Activated naive CD8-positive, alpha-beta T cell (primary cell): ENCODE measurements at regions not wholly inside any gene's neighbourhood (a gene's known extent, or its start where the extent isn't known, plus 50 kb on each side); places are given as distances from the start of the nearest gene placed in this dataset.

Source experiments
- H3K27ac Mint-ChIP-seq: one replicate; pipeline ENCODE4 v1.8.0; 2021; ENCODE audit warnings: mixed read lengths
- H3K27me3 Mint-ChIP-seq: one replicate; pipeline ENCODE4 v1.8.0; 2021; ENCODE audit warnings: mixed read lengths
- H3K36me3 Mint-ChIP-seq: one replicate; pipeline ENCODE4 v1.8.0; 2021; ENCODE audit warnings: mixed read lengths
- H3K4me1 Mint-ChIP-seq: one replicate; pipeline ENCODE4 v1.8.0; 2021; ENCODE audit warnings: low read depth, mixed read lengths
- H3K4me3 Mint-ChIP-seq: one replicate; pipeline ENCODE4 v1.8.0; 2021; ENCODE audit warnings: mild to moderate bottlenecking, mixed read lengths
- H3K9me3 Mint-ChIP-seq: one replicate; pipeline ENCODE4 v1.8.0; 2021; ENCODE audit warnings: low read depth, mixed read lengths

DNA sequence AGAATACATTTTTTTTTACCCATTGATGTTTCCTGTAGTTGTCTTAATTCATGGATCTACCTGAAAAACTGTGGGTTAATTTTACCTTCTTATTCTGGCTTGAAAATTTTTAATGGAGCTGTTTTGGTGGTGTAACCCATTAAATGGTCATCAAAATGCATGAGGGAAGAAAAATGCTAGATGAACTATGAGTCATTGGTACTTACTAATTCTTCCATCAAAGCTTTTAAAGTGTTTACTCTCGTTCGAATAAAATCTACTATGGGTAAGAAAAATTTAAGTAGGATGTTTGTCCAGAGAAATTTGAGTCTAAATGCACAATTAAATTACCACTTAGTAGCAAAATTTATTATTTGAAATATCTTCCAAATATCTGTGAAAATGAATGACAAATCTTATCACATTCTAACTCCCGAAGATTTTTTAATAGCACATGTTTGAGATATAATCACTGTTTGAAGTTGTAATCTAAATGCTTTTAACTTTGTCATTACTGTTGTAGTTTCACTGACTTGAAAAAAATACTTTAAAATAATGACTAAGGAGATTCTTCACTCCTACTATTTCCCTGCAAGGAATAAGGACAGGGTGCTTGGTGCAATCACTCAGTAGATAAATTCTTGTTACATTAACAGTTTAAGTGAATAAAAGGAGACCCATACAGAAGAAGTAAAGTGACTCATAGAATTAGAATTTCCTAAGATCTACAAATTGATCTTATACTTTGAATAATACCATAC, 437.7 kb downstream of the IRS2 start:
- no peak overlapping the region for H3K4me3 Mint-ChIP-seq
- H3K9me3 Mint-ChIP-seq: no peaks in the 10 kb centered on the region
- H3K27ac Mint-ChIP-seq: no peak overlapping the region
- H3K36me3 Mint-ChIP-seq: no peaks in the 10 kb centered on the region
- peaks cover 13% of the 10 kb centered on the region for H3K27me3 Mint-ChIP-seq
- H3K4me1 Mint-ChIP-seq: no peaks in the 10 kb centered on the region

DNA sequence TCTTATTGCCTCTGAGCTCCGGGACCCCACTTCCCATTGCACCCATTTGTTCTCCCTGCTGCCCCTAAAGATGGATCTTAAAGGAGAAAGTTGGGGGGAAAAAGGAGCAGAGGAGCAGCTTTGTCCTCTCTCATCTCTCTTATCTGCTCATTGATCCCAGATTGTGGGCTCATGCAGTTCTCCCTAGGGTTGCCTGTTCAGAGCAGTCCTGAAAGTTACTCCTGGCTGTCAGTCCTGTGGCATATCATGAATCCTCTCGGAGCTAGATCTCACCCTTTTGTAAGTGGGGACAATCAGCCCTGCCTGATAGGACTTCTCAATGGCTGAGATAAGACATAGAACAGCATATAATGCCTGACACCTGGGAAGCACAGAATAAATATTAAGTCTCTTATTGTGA, 440.3 kb downstream of the IRS2 start:
- peaks cover 11% of the 10 kb centered on the region for H3K27me3 Mint-ChIP-seq
- no peaks in the 10 kb centered on the region for H3K36me3 Mint-ChIP-seq
- no peak overlapping the region for H3K27ac Mint-ChIP-seq
- no peak overlapping the region for H3K4me3 Mint-ChIP-seq
- H3K4me1 Mint-ChIP-seq: no peaks in the 10 kb centered on the region
- H3K9me3 Mint-ChIP-seq: no peaks in the 10 kb centered on the region

- no peaks in the 10 kb centered on the region for H3K4me1 Mint-ChIP-seq
These were observed 440.9 kb downstream of the IRS2 start for GRCh38 chr13:109345433-109345941.

DNA sequence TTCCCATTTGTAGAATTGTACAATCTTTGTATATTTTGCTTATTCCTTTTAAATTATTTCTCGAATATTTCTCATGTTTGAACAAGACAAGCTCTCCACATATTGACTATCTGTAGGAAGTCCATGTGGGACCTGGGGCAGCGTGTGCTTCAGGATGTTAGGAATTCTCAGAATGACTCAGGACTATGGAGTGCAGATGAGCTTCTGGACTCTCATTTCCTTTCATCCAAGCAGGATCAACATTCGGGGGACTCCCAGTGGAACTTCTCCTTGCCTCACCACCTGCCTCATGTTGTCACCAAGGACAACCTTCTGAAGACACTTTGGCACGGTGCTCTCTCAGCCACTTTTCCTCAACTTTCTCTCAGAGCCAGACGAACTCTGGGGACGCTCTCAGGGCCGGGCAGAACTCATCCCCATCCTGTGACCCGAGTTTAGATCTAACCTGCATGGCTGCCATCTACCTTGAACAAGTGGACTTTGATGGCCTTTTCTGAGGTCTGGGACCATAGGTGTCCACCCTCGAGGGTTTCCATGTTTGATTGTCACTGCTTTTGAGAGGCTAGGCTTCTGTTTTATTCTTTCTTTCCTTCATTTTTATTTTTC, 441.7 kb downstream of the IRS2 start:
- H3K9me3 Mint-ChIP-seq: no peaks in the 10 kb centered on the region
- no peaks in the 10 kb centered on the region for H3K36me3 Mint-ChIP-seq

More at GRCh38 chr13:109345433-109345941, 440.9 kb downstream of the IRS2 start:
- Mint-ChIP-seq H3K36me3 (no peaks in the 10 kb centered on the region), H3K27ac (no peak overlapping the region), H3K4me3 (no peak overlapping the region), H3K27me3 (peaks cover 11% of the 10 kb centered on the region), H3K9me3 (no peaks in the 10 kb centered on the region)

GRCh38 chr13:109336730-109337129, 449.7 kb downstream of the IRS2 start:
- peaks cover 6% of the 10 kb centered on the region for H3K27me3 Mint-ChIP-seq
- no peaks in the 10 kb centered on the region for H3K9me3 Mint-ChIP-seq
- H3K36me3 Mint-ChIP-seq: no peaks in the 10 kb centered on the region
- H3K4me1 Mint-ChIP-seq: no peaks in the 10 kb centered on the region
- H3K27ac Mint-ChIP-seq: no peak overlapping the region
- H3K4me3 Mint-ChIP-seq: no peak overlapping the region

More for the DNA sequence above, 441.7 kb downstream of the IRS2 start:
- H3K4me1 Mint-ChIP-seq: no peaks in the 10 kb centered on the region
- H3K4me3 Mint-ChIP-seq: no peak overlapping the region
- peaks cover 10% of the 10 kb centered on the region for H3K27me3 Mint-ChIP-seq
- no peak overlapping the region for H3K27ac Mint-ChIP-seq

DNA sequence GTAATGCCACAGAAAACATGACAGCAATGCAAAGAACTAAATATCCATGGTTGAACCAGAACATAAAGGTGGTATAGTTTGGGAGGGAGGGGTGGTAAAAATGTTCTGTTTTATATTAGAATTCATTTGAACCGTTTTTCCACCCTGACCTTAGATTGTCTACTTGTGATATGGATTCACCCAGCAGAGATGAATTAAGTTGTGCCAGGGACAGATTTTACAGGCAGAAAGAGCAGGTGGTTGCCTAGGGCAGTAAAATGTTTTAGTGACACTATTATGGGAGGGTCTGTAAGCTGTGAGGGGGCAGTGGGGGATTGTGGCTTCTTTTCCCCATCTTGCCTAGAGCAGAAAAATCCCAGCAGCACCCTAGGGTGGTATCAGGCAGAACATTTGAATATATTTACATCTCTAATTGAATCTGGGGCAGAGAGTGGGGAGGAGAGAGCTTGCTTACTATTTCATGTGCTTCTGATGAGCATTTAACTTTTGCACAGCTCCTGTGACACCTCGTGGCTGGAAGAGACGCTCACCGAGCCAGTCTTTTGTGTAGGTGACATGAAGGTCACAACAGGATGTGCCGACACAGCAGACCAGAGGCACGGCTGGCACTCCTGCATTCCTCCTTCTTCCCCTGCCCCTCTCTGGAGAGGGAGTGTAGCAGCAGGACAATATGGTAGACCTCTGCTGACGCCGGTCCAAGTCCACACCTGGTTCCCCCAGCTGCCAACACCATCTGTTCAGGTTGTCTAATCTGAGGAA, 452.3 kb downstream of the IRS2 start:
- peaks cover 6% of the 10 kb centered on the region for H3K27me3 Mint-ChIP-seq
- no peaks in the 10 kb centered on the region for H3K9me3 Mint-ChIP-seq
- H3K4me1 Mint-ChIP-seq: no peaks in the 10 kb centered on the region

DNA sequence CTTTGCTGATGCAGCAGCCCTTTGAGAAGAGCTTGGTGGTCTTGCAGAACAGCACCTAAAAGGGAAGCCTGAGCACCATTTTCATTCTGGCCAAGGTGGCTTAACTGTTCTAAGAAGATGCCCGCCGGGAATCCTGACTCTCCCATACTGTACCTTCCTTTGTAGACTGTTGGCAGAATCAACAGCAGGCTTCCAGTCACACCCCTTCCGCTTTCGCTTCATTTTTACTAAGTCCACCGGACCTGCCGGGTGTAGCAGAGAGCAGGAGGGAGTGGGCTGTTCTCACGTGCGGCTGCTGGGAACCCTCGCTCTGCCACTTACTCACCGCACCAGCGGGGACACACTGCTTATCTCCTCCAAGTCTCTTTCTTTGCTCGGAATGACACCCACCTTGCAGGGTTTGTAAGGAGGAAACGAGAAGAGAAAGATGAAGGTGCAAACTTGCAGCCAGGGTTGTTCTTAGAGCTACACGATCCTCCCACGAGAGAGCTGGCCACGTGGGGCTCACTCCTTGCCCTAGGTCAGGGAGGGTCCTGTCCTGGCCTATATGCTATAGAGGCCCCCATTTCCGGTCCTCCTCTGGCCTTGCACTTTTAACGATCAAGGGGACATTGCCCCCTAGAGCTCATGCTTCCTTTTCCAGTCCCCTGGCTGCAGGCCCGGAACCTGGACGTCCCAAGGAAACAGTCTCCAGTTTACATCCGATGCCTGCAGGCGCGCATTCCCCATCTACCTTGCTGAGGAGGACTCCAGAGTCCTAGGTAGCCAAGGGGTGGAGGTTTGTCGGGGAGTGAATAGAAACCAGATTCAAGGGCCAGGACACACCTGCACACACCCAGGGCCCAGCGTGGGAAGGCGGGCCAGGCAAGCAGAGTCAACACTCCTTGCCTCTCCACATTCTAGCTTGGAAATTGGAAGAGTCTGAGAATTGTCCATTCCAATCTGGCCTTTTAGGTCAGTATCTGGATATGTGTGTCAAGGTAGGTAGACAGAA, 453.6 kb downstream of the IRS2 start:
- H3K4me3 Mint-ChIP-seq: no peak overlapping the region
- H3K36me3 Mint-ChIP-seq: no peaks in the 10 kb centered on the region
- H3K4me1 Mint-ChIP-seq: no peaks in the 10 kb centered on the region
- H3K27ac Mint-ChIP-seq: no peak overlapping the region
- no peaks in the 10 kb centered on the region for H3K9me3 Mint-ChIP-seq
- H3K27me3 Mint-ChIP-seq: peaks cover 6% of the 10 kb centered on the region

More for the DNA sequence above, 452.3 kb downstream of the IRS2 start:
- H3K36me3 Mint-ChIP-seq: no peaks in the 10 kb centered on the region
- no peak overlapping the region for H3K27ac Mint-ChIP-seq
- H3K4me3 Mint-ChIP-seq: no peak overlapping the region

DNA sequence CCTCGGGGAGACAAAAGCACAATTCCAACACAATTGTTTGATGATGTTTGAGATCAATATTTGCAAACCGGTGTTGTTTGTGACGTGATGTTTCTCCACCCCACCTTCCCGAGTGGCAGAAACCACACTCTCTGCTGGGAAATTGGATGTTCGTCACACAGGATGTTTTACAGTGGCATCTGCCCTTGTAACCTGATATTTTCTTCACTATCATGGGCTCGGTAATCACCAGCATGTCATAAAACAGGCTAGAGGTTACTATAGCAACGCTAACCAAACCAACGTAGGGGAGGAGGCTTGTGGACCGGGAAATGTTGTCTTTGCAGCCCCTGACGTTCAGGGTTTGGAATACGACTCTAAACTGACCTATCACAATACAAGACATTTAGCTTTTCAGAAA, 454.5 kb downstream of the IRS2 start:
- Mint-ChIP-seq H3K36me3 (no peaks in the 10 kb centered on the region), H3K4me1 (no peaks in the 10 kb centered on the region), H3K27ac (no peak overlapping the region), H3K4me3 (no peak overlapping the region), H3K9me3 (no peaks in the 10 kb centered on the region), H3K27me3 (peaks cover 6% of the 10 kb centered on the region)

GRCh38 chr13:109331011-109331433, 455.4 kb downstream of the IRS2 start:
- Mint-ChIP-seq H3K9me3 (no peaks in the 10 kb centered on the region), H3K4me1 (no peaks in the 10 kb centered on the region), H3K27ac (no peak overlapping the region), H3K27me3 (peaks cover 3% of the 10 kb centered on the region), H3K36me3 (no peaks in the 10 kb centered on the region), H3K4me3 (no peak overlapping the region)

- H3K9me3 Mint-ChIP-seq: no peaks in the 10 kb centered on the region
- H3K4me1 Mint-ChIP-seq: no peaks in the 10 kb centered on the region
- no peak overlapping the region for H3K27ac Mint-ChIP-seq
- no peaks in the 10 kb centered on the region for H3K36me3 Mint-ChIP-seq
- peaks cover 3% of the 10 kb centered on the region for H3K27me3 Mint-ChIP-seq
- H3K4me3 Mint-ChIP-seq: no peak overlapping the region
These were observed 456.3 kb downstream of the IRS2 start for GRCh38 chr13:109330123-109330522.

DNA sequence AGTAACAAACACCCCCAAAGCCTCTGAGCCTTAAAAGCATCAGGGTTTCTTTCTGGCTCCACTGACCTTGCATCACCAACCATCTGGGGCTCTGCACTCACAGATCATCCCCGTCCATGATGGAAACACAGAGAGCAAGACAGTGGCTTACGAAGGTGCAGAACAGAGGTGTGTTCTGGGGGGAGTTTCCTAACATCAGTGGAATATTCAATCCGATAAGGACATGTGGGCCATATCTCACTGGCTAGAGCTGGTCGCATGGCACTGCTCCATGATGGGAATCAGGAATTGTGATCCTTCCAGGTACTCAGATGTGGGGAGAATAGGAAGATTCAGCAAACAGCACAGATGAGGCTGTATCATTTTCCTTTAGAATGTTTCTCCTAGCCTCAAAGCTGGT, 457.2 kb downstream of the IRS2 start:
- H3K27ac Mint-ChIP-seq: no peak overlapping the region
- H3K9me3 Mint-ChIP-seq: no peaks in the 10 kb centered on the region
- H3K27me3 Mint-ChIP-seq: no peaks in the 10 kb centered on the region
- no peaks in the 10 kb centered on the region for H3K4me1 Mint-ChIP-seq
- H3K36me3 Mint-ChIP-seq: no peaks in the 10 kb centered on the region
- no peak overlapping the region for H3K4me3 Mint-ChIP-seq

- Mint-ChIP-seq H3K9me3 (no peaks in the 10 kb centered on the region), H3K27ac (no peak overlapping the region), H3K27me3 (no peaks in the 10 kb centered on the region), H3K4me1 (no peaks in the 10 kb centered on the region), H3K4me3 (no peak overlapping the region), H3K36me3 (no peaks in the 10 kb centered on the region)
These were observed 459.8 kb downstream of the IRS2 start for GRCh38 chr13:109326601-109327000.

DNA sequence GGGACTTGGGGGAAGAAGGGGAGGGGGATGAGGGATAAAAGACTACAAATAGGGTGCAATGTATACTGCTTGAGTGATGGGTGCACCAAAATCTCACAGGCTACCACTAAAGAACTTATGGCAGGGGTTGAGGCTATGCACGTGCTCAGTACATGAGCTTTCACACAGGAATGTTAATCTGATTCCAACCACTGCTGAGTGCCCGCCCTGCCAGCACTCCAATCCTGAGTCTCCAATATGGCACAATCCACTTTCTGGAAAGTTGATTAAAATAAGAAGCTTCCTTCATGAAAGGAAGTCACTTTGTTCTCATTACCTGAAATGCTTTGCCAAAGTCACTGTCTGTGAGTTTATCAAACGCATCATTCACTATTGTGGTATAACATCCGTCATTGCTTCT, 463.0 kb downstream of the IRS2 start:
- no peak overlapping the region for H3K27ac Mint-ChIP-seq
- H3K9me3 Mint-ChIP-seq: no peaks in the 10 kb centered on the region
- H3K4me3 Mint-ChIP-seq: no peak overlapping the region
- H3K36me3 Mint-ChIP-seq: no peaks in the 10 kb centered on the region
- no peaks in the 10 kb centered on the region for H3K4me1 Mint-ChIP-seq
- H3K27me3 Mint-ChIP-seq: no peaks in the 10 kb centered on the region

GRCh38 chr13:109318945-109319590, 467.3 kb downstream of the IRS2 start:
- no peak overlapping the region for H3K27ac Mint-ChIP-seq

More at GRCh38 chr13:109318945-109319590, 467.3 kb downstream of the IRS2 start:
- H3K27me3 Mint-ChIP-seq: peaks cover 4% of the 10 kb centered on the region
- no peaks in the 10 kb centered on the region for H3K9me3 Mint-ChIP-seq
- H3K36me3 Mint-ChIP-seq: no peaks in the 10 kb centered on the region
- H3K4me3 Mint-ChIP-seq: no peak overlapping the region
- no peaks in the 10 kb centered on the region for H3K4me1 Mint-ChIP-seq
